Activated naive CD4-positive, alpha-beta T cell treated with anti-CD3 and anti-CD28 coated beads for 36 hours (primary cell): ENCODE measurements at regions not wholly inside any gene's neighbourhood (a gene's known extent, or its start where the extent isn't known, plus 50 kb on each side); places are given as distances from the start of the nearest gene placed in this dataset.

Source experiments
- CTCF ChIA-PET: fragments of 350-600 bp; sonication (Branson Sonifier 250); formaldehyde crosslinking; loops from one replicate; lab custom pipeline; 2021; ENCODE audit warnings: antibody characterized with exemption; lab: Charles Lee
- DNase-seq: peaks from one replicate; pipeline ENCODE4 v3.0.0-alpha.2; 2020
- H3K27ac Mint-ChIP-seq: one replicate; pipeline ENCODE4 v1.8.0; 2021; ENCODE audit warnings: mild to moderate bottlenecking, mixed read lengths
- H3K27me3 Mint-ChIP-seq: one replicate; pipeline ENCODE4 v1.8.0; 2021; ENCODE audit warnings: low read depth, mixed read lengths
- H3K36me3 Mint-ChIP-seq: one replicate; pipeline ENCODE4 v1.8.0; 2021; ENCODE audit warnings: low read depth, mixed read lengths
- H3K4me1 Mint-ChIP-seq: one replicate; pipeline ENCODE4 v1.8.0; 2021; ENCODE audit warnings: low read depth, mixed read lengths
- H3K4me3 Mint-ChIP-seq: one replicate; pipeline ENCODE4 v1.8.0; 2021; ENCODE audit warnings: mild to moderate bottlenecking, moderate library complexity, mixed read lengths
- H3K9me3 Mint-ChIP-seq: one replicate; pipeline ENCODE4 v1.8.0; 2021; ENCODE audit warnings: mixed read lengths
- intact Hi-C: fragments of 100-400 bp; cut with micrococcal nuclease; formaldehyde crosslinking; loops from one replicate; pipeline ENCODE4 v1.15.1; 2023

- Mint-ChIP-seq H3K27ac (no peak overlapping the region), H3K27me3 (peaks cover 4% of the 10 kb centered on the region), H3K4me1 (no peaks in the 10 kb centered on the region), H3K9me3 (peaks cover 19% of the 10 kb centered on the region), H3K36me3 (peaks cover 6% of the 10 kb centered on the region), H3K4me3 (no peak overlapping the region)
- CTCF ChIA-PET: interaction anchor here (0.6 to 4.1 kb wide), 8 partner anchors 9 to 321 kb away, joined by 3 to 18 read pairs (median 4); no protein-coding TSS in a partner anchor
- intact Hi-C loops: loop anchor here (1.0 to 5.0 kb wide), 4 partner anchors 105 to 880 kb away; partner anchors contain the start of gene CTSC
- peak; percentile 34 for DNase-seq
Measured at GRCh38 chr11:88231894-88232482, 56.7 kb upstream of the RAB38 start.

GRCh38 chr11:88229303-88229702 is 54.1 kb upstream of the RAB38 start:
- CTCF ChIA-PET: interaction anchor here (0.5 kb wide), 1 partner anchor 211 kb away, joined by 5 read pairs; no protein-coding TSS in a partner anchor
- no peak for DNase-seq
- intact Hi-C loops: no loop called here
- peaks cover 32% of the 10 kb centered on the region for H3K9me3 Mint-ChIP-seq
- no peak overlapping the region for H3K27ac Mint-ChIP-seq
- H3K27me3 Mint-ChIP-seq: peaks cover 4% of the 10 kb centered on the region
- no peaks in the 10 kb centered on the region for H3K4me1 Mint-ChIP-seq
- peaks cover 7% of the 10 kb centered on the region for H3K36me3 Mint-ChIP-seq
- H3K4me3 Mint-ChIP-seq: no peak overlapping the region
